Stimulated activated CD4-positive, alpha-beta T cell treated with anti-CD3 and anti-CD28 coated beads, Interleukin-2, amount 100 ng/mL, for 24 hours (primary cell): ENCODE measurements at regions not wholly inside any gene's neighbourhood (a gene's known extent, or its start where the extent isn't known, plus 50 kb on each side); places are given as distances from the start of the nearest gene placed in this dataset.
"Not testable (repeated sequence)": the region's sequence is repeated elsewhere in the genome, so short reads cannot be mapped to it uniquely, and the experiment has no call there.

Experiments
- DNase-seq, 2 donors: peaks; one replicate each; pipeline ENCODE4 v3.0.0-alpha.2; 2020

DNA sequence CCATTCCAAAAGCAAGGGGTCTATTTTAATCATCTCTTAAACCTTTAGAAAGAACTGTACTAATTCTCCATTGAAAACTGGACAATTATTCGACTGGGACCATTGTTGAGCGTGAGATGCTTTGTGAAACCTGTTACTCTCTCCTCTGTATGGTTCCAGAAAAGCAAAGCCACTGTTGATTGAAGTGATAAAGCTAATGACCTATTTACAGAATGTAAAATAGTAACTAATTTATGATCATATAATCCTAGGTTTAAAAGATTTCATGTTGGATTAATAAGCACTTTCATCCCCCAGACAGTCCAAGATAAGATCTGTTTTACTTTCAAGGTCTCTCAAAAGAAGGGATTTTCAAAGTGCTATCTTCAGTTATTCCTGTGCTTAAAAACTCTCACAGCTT, 614.5 kb downstream of the TMA16 start:
- DNase-seq: no peak

DNA sequence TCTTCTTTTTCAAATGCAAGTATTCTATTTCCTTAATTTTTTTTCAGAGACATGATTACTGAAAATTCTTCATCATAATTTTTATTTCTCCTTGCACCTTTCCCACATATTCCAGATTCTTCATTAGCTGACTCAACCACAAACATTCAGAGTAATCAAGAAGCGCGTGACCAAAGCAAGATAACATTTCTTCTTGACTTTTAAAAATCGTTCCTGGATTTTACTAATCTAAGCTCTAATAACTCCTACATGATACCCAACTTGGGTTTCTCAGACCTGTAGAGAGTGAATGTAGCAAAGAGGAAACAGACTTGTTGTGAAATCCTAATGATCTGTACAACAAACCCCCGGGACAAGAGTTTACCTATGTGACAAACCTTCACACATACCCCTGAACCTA, 615.0 kb downstream of the TMA16 start:
- no peak for DNase-seq

DNA sequence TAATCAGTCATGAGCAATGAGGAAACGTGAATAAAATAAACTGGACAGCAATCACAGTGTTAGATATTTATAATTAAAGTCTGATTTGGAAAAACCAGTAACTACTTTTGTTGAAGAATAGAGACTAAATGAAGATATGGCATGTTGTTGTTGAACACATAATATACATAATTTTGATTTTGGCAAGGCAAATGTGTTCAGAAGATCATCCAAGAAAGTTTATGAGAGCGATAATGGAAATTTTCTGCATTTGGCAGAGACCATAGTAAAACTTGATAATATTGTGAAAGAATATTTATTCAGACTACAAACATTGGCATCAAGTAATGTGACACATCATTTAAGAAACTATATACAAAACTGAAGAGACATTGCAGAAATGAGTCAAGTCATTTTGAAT, 620.7 kb downstream of the TMA16 start:
- no peak for DNase-seq

DNA sequence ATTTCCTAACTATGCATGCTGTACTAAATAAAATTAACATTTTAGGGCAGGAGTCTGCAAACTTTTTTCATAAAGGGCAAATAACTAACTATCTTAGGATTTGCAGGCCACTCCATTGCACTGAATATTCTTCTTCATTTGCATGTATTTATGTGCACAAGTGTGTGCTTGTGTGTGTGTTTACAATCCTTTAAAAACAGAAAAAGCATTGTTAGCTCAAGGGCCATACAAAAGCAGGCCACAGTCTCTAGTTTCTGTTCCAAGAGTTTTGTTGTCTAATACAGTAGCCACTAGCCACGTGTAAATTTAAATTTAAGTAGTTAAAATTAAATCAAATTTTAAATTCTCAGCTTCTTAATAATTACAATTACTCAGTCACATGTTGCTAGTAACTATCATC, 621.8 kb downstream of the TMA16 start:
- no peak for DNase-seq

DNA sequence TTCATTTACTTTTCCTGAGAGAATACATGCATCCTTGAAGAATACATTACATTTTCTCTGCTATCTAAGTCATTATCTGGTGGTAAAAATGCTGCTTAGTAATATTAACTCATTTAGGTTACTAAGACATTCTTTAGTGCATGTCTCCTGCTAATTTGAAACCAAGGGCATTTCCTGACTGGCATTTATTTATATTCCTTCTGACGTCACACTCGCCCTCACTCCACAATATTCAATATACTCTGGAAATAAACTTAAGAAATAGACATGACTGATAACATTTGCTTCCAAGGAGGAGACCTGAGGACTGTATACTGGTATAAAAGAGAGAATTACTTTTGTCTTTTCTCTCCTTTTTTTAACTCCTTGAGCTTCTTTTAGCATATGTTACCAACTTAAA, 619.5 kb upstream of the SMIM31 start:
- no peak for DNase-seq

DNA sequence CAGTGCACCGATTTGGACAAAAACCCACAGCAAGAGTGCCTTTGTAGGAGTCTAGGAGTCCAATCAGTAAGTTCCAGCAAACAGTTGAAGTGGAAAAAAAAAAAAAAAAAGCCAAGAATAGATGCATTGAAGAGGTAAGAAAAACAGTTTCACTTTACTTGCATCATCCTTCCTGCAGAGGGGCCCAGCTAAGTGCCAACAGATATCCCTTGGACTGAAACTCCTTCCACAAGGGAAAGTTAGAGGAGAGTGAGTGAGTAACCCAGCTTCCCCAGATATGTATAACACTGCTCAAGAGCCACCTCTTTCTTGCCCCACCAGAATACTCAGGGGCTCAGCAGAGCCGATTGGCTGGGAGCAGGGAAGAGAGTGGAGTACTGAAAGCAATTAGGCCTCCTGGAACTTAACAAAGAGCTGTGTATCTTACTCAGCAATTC, 617.7 kb upstream of the SMIM31 start:
- no peak for DNase-seq

DNA sequence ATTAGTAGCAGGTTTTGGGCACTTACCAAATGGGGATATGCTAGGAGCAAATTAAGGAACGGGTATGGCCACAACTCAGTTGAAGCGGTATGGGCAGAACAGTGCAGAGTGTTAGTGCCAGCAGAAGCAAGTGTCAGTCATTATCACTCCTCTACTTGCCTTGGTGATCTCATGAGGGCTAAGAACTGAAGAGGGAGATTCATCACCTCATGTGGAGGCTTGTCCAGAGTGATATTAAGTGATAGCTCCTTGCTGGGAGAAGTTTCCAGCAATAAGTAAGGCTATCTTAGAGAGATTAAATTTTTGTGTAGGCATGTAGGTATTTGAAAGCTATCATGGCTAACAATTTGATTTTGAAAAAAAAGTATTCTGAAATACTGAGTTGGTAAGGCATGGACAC, 615.4 kb upstream of the SMIM31 start:
- no peak for DNase-seq

DNA sequence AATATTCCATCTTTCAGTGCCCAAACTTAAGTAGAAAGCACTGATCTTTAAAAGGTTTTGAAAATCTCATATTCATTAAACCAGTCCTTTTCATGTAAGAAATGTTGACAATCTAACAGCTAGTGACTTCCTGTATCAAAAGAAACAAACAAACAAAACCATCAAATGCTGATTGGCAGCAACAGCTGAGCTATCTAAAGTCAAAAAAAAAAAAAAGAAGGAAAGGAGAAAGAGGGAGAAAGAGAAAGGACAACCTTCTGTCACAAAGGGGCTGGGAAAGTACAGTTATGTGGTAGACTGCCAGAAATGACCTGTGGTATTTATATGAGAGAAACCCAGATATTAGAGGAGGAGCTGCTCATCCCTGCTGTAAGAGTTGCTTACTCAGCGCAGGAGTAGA, 614.6 kb upstream of the SMIM31 start:
- no peak for DNase-seq

DNA sequence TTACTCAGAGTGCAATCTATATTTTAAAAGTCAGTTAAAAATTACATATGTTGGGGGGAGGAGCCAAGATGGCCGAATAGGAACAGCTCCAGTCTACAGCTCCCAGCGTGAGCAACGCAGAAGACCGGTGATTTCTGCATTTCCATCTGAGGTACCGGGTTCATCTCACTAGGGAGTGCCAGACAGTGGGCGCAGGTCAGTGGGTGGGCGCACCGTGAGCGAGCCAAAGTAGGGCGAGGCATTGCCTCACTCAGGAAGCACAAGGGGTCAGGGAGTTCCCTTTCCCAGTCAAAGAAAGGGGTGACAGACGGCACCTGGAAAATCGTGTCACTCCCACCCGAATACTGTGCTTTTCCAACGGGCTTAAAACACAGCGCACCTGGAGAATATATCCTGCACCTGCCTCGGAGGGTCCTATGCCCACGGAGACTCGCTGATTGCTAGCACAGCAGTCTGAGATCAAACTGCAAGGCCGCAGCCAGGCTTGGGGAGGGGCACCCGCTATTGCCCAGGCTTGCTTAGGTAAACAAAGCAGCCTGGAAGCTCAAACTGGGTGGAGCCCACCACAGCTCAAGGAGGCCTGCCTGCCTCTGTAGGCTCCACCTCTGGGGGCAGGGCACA, 612.1 kb upstream of the SMIM31 start:
- DNase-seq: not testable (repeated sequence)

DNA sequence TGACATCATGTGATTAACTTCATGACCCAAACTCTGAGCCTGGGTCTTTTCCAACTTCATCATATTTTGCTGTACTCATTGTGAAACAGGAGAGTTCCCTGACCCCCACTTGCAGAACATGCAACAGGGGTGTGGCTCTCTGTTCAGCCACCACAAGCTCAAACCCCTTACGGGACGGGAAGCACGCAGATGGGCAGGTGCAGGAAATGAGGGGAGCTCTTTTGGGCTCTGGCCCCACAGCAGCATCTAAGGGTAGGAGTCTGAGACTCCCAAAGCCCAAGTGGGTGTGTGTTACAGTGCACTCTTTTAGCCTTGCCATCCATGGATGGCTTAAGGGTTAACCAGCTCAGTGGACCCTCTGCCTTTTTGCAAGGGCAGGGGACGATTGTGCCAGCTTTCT, 599.5 kb upstream of the SMIM31 start:
- DNase-seq: no peak

DNA sequence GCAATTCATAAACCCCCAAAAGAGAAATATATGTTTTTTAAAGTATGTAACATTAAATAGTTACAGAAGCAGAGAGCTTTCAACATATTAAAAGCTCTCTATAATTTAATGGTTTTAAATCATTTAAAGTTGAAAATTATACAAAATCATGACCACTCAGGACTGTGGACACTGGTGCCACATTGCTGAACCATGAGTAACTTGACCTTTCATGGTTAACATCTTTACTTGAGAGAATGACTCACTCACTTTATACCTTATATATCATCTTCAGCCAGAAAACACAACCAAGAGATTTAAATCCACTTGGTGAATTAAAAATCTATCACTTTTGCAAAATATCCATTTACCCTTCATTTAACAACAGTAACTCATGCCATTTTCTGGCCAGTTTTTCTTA, 584.3 kb upstream of the SMIM31 start:
- DNase-seq: no peak

DNA sequence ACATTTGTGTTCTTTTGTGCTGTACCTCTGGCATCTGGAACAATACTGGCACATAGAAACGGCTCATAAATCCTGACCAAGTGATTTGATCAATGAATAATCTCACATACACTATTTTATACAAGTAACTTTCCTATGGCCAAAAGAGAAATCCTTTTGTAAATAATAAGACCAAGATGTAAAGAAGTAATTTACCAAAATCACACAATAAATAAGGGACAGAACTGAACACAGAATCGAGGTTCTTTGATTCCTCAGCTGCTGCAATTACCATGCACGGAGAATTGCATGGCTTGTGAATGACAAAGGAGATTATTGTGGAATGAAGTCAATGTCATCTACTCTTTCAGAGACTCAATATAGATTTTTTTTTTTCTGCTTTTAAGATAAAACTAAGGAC, 576.8 kb upstream of the SMIM31 start:
- no peak for DNase-seq

DNA sequence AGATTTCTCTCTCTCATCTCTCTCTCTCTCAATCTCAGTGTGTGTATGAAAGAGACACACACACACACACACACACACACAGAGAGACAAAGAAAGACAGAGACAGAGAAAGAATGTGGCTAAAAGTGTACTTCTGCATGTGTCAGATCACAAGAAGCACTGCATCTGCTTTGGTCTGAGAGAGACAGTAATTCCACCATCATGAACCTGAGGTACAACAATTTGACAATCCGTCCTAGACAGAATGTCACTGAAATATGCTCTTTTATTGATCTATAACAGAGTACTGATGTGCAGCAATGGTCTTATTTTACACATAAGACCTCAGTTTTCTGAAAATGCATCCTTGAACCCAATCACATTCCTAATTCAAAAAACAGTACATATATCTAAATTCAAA, 576.2 kb upstream of the SMIM31 start:
- no peak for DNase-seq

DNA sequence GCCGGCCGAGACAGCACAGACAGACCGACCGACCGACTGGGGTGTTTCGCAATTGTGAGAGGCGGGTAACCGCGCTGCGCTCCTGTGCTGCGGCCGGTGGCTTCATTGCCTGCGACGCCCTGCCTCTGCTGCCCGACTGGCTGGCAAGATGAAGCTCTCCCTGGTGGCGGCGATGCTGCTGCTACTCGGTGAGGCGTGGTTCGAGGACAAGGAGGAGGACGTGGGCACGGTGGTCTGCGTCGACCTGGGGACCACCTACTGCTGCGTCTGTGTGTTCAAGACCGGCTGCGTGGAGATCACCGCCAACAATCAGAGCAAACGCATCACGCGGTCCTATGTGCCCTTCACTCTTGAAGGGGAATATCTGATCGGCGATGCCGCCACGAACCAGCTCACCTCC, 565.7 kb upstream of the SMIM31 start:
- no peak for DNase-seq

DNA sequence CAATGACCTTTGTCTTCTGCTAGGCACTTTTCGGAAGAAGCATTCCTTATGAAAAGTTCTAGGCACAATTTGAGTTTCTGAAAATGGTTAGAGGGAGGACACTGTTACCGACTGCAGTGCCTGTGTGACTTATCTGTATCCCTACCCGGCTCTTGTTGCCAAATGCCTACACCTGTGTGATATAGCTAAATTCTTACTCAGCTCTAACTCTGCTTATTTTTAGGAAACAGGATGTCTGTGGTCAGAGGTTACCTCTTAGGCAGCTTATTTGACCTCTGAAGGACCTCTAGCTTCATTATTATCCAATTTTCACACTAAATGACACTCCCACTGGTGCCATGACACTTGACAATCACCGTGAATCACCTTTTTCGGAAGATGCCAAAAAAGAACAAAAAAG, 561.1 kb upstream of the SMIM31 start:
- DNase-seq: no peak

DNA sequence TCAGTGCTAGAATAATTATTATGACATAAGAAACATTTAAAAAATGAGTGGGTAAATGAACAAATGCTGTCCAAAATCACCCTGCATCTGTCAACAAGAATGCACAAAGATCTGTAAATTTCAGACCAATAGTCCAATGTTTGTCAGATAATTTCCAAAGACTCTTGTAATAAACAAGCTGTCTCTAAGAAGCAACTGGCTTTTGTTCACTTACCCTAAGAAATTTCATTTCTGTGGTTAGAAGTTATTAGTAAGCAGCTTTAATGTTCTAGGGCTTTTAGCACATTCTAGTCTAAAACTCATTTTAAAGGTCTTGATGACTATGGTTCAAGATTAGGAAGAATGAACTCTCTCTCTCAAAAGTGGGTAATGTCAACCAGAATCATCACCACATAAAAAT, 560.3 kb upstream of the SMIM31 start:
- no peak for DNase-seq

DNA sequence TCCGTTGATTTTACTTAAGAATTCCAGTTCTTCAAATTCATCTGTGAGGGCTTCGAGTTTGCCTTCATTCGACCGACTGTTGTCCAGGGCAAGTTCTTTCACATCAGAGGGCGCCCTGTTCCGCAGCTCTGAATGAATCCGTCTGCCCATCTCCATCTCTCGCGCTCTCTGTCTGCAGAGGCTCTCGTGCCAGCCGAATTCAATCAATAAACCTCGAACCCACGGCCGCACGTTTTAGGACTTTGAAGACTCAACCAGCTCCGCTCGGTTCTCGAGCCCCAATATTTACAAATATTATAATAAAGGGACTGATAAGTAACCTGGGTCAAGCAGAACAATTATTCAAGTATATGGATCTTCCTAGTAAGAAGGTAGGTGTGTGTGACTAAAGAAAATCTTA, 556.4 kb upstream of the SMIM31 start:
- DNase-seq: no peak

DNA sequence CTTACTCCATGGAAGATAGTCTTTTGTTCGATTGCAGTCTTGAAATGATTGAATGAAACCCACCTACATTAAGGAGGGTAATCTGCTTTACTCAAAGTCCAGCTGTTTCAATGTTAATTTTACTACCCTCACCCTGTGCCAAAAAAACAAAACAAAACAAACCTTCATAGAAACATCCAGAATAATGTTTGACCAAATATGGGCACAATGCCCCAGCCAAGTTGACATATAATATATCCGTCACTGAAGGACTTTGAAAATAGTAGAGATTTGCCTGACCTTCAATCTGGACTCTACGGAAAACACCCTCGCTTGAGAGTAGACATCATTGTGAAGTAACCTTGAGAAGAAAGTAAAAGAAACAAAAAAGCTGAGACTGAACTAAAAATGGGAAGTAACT, 550.5 kb upstream of the SMIM31 start:
- no peak for DNase-seq

DNA sequence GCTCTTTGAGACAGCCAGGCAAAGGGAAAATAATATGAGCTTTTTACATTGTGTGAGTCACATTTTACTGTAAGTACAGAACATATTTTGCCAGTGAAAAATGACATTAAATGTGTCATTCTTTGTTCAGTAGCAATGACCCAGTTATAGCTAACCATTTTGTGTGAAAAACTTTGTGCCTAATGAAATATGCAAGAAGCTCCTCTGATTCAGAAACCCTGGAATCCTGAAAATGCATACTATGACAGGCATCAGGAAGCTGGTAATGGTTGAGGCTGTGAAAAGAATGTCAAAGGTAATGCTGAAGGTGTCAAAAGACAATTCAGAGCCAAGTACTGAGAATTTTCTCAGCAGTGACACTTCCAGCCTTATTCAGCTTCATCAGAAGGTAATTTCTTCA, 549.5 kb upstream of the SMIM31 start:
- DNase-seq: no peak

DNA sequence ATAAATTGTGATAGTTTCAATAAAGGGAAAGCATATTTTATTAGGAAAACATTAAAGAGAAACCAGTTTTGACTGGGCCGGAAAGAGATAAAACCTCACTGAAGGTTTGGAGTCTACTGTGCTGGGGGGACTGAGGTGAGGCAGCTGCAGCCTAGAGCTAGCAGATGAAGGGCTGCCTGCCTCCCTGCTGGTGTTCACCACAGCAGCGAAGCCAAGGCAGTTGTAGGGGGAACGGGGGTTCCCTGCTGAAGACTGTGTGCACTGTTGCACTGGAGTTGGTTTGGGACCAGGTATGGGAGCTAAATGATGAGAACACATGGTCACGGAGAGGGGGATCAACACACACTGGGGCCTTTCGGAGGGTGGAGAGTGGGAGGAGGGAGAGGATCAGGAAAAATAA, 546.5 kb upstream of the SMIM31 start:
- DNase-seq: no peak

DNA sequence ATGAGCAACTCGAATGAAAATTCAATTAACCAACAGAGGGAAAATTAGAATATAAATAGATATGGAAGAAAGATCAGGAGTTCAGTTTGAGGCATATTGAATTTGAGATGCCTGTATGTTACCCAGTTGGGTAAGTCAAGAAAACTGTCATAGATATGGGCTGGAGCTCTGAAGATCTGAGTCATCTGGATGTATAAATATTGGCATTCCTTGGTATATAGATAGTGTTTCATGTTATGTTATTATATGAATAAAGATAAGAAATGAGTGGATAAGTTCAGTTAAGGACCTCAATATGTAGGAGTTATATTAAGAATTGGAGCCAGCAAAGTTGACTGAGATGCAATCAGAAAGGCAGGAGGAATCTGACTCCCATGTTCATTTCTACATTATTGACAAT, 543.6 kb upstream of the SMIM31 start:
- no peak for DNase-seq

DNA sequence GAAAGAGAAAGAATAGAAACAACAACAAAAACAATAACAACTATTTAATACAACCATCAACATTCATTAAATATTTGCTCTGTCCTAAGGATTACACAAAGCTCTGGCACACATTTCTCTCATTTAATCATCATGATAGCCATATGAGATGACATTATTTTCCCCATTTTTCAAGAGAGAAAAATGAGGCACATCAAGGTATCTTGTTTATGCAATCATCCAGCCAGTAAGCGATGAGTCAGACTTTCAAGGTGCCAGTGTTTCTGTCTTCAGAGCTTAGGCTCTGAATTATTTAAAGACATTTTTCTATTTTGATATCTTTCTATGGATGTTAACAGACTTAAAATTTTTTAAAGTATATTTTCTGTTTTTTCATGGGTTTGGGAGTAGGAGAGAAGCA, 541.8 kb upstream of the SMIM31 start:
- no peak for DNase-seq

DNA sequence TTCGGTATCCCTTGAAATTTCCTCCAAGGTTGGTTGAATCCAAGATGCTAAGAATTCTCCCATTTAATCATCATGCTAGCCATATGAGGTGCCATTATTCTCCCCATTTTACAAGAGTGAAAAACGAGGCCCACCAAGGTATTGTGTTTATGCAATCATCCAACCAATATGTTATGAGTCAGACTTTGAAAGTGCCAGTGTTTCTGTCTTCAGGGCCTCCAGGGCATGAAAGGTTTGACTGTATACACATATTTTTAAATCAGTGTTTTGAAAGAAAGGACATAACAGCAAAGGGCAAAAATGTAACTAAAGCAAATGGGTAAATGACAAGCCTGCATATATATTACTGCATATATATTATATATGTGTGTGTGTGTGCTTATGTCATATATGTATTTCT, 541.2 kb upstream of the SMIM31 start:
- DNase-seq: no peak

DNA sequence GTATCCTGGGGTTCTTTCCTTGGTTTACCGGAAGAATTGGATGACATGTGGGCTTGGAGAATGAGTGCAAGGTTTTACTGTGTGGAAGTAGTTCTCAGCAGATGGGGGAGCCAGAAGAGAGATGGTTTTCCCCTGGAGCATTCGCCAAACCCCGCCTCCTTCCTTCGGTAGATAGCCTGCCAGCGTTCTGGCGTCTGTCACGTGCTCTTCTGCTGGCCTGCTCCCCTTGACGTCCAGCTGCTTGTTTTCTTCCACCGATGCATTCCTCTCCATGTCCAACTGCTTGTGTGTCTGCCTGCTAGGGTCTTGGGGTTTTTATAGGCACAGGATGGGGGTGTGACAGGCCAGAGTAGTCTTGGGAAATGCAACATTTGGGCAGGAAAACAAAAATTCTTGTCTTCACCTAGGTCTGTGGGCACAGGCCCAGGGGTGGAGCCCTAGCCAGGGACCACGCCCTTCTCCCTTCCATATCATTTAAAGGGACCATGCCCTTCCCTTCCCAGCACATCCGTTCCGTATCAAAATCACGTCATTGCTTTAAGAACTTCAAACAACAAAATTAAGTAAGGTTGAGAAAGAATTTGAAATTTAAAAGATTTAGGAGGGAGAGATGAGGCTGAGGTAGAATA, 538.7 kb upstream of the SMIM31 start:
- DNase-seq: no peak

DNA sequence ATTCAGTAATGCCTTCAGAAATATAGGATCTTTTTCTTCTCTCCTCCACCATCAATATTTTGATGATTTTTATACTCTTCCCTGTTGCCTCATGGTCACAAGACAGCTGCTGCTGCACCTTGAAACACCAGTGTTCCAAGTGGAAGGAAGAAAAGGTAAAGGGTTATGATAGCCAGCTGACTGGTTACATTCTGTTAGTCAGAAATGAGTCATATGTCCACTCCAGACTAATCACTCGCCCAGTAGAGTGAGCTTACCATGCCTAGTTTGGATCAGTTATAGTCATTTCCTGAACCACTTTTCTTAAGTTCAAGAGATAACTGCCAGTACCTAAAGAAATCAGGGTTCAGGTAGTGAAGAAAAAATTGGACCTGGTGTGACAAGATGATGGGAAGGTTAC, 532.3 kb upstream of the SMIM31 start:
- no peak for DNase-seq
